ENCODE measurements at regions not wholly inside any gene's neighbourhood (a gene's known extent, or its start where the extent isn't known, plus 50 kb on each side); places are given as distances from the start of the nearest gene placed in this dataset.

GRCh38 chr12:123062681-123063486 is 82.4 kb downstream of the ARL6IP4 start:
- Histone ChIP-seq H3K27me3 (ENCODE audit: insufficient read depth, low read length) (no peaks in the 10 kb centered on the region), H3K79me1 (ENCODE audit: insufficient read depth, low read depth, low read length, poor library complexity, severe bottlenecking) (no peaks in the 10 kb centered on the region), H4K91ac (ENCODE audit: insufficient read length, low read depth, low read length) (no peak overlapping the region), H4K20me1 (ENCODE audit: control insufficient read depth, insufficient read depth, insufficient read length) (no peaks in the 10 kb centered on the region), H3K9me3 (ENCODE audit: control insufficient read depth, low read depth, low read length) (no peaks in the 10 kb centered on the region), H3K27ac (ENCODE audit: insufficient read length, low read depth, low read length) (no peak overlapping the region), H3K56ac (ENCODE audit: insufficient read length, low read depth, low read length) (no peak overlapping the region), H2BK15ac (ENCODE audit: low read depth, low read length) (no peak overlapping the region; the same call in 1 of the 2 replicates), H2AK5ac (ENCODE audit: insufficient read length, low read length) (no peak overlapping the region), H2BK20ac (ENCODE audit: low read depth, low read length, poor library complexity, severe bottlenecking) (no peak overlapping the region), H3T11ph (ENCODE audit: low read length) (no peak overlapping the region), H2BK5ac (ENCODE audit: insufficient read length, low read length) (no peak overlapping the region), H3K14ac (ENCODE audit: insufficient read depth, low read length) (no peak overlapping the region), H3K79me2 (ENCODE audit: insufficient read depth, low read length) (no peaks in the 10 kb centered on the region), H3K18ac (ENCODE audit: insufficient read length, low read depth, low read length) (no peak overlapping the region), H3K23me2 (ENCODE audit: insufficient read length, low read depth, low read length, poor library complexity, severe bottlenecking) (no peaks in the 10 kb centered on the region), H3K4ac (ENCODE audit: low read depth, low read length) (no peak overlapping the region), H3K4me2 (ENCODE audit: insufficient read depth, insufficient read length, low read length) (no peak overlapping the region), H3K23ac (ENCODE audit: insufficient read length, low read depth, low read length) (no peak overlapping the region), H3K9ac (ENCODE audit: extremely low read depth, insufficient read length, low read length) (no peak overlapping the region), H2AFZ (ENCODE audit: low read length) (no peak overlapping the region), H4K5ac (ENCODE audit: insufficient read length, low read depth, low read length) (no peak overlapping the region), H4K8ac (replicated peaks; ENCODE audit: insufficient read length, low read depth, low read length) (no peak overlapping the region), H3K4me1 (ENCODE audit: insufficient read depth, low read length) (no peaks in the 10 kb centered on the region), H2BK12ac (ENCODE audit: insufficient read length, low read depth, low read length) (no peak overlapping the region), H2BK120ac (ENCODE audit: low read depth, low read length, poor library complexity, severe bottlenecking) (no peak overlapping the region)
- H3K36me3 Mint-ChIP-seq (ENCODE audit: insufficient read depth in 1 of 3, low read depth in 3 of 3): no peaks in the 10 kb centered on the region; a peak in 1 of 7 replicates
- H3K4me1 Mint-ChIP-seq: peaks cover 2 to 6% of the 10 kb centered on the region in 2 experiments; a peak in 2 of 4 replicates
- peaks cover 6% of the 10 kb centered on the region for H3K27me3 Mint-ChIP-seq (ENCODE audit: low read depth)
- H3K27ac Mint-ChIP-seq: no peak overlapping the region
- no peak for DNase-seq
- H3K9me3 Mint-ChIP-seq: no peaks in the 10 kb centered on the region
- no CpG with 5 or more reads among the region's 9 CpGs for WGBS (ENCODE audit: extremely low coverage, insufficient read length, low lambda C conversion rate)
- no peak overlapping the region for H3K4me3 Mint-ChIP-seq
- TF ChIP-seq, protein P1, sequence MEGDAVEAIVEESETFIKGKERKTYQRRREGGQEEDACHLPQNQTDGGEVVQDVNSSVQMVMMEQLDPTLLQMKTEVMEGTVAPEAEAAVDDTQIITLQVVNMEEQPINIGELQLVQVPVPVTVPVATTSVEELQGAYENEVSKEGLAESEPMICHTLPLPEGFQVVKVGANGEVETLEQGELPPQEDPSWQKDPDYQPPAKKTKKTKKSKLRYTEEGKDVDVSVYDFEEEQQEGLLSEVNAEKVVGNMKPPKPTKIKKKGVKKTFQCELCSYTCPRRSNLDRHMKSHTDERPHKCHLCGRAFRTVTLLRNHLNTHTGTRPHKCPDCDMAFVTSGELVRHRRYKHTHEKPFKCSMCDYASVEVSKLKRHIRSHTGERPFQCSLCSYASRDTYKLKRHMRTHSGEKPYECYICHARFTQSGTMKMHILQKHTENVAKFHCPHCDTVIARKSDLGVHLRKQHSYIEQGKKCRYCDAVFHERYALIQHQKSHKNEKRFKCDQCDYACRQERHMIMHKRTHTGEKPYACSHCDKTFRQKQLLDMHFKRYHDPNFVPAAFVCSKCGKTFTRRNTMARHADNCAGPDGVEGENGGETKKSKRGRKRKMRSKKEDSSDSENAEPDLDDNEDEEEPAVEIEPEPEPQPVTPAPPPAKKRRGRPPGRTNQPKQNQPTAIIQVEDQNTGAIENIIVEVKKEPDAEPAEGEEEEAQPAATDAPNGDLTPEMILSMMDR (conservative IDR thresholded peaks at IDR 0.05): no peak
